Neural cell (in vitro differentiated cells): ENCODE measurements at regions not wholly inside any gene's neighbourhood (a gene's known extent, or its start where the extent isn't known, plus 50 kb on each side); places are given as distances from the start of the nearest gene placed in this dataset.

ENCODE experiments used
- CTCF ChIP-seq: fragments of 450-650 bp; IDR thresholded peaks from 2 replicates; pipeline ENCODE4 v1.5.1; 2014; ENCODE audit warnings: antibody characterized with exemption, mild to moderate bottlenecking, moderate library complexity; ENCODE audit not compliant: poor library complexity, severe bottlenecking
- EP300 ChIP-seq: fragments of 450-650 bp; conservative IDR thresholded peaks from 2 replicates; pipeline ENCODE4 v1.6.1; 2014; ENCODE audit warnings: antibody characterized with exemption, mild to moderate bottlenecking, moderate library complexity; ENCODE audit not compliant: poor library complexity, severe bottlenecking
- EZH2 ChIP-seq: fragments of 200-600, 300-800 bp; shearing (Covaris generic), sonication (generic); IDR thresholded peaks from 2 replicates; pipeline ENCODE4 v1.6.1; 2014; ENCODE audit warnings: antibody characterized with exemption, low read length, borderline replicate concordance, mild to moderate bottlenecking; ENCODE audit not compliant: insufficient read depth, poor library complexity, severe bottlenecking
- RAD21 ChIP-seq: fragments of 450-650 bp; conservative IDR thresholded peaks from 2 replicates; pipeline ENCODE4 v1.6.1; 2014; ENCODE audit warnings: antibody characterized with exemption, mild to moderate bottlenecking, moderate library complexity
- SMC3 ChIP-seq: fragments of 450-650 bp; conservative IDR thresholded peaks from 2 replicates; pipeline ENCODE4 v1.6.1; 2014; ENCODE audit warnings: antibody characterized with exemption, mild to moderate bottlenecking, moderate library complexity; ENCODE audit not compliant: poor library complexity

- TF ChIP-seq CTCF = no peak
- no peak for TF ChIP-seq EP300
- no peak for TF ChIP-seq SMC3
- no peak for TF ChIP-seq EZH2
- TF ChIP-seq RAD21 = no peak
These were observed 725.2 kb downstream of the CPS1 start for GRCh38 chr2:211281430-211282073.
